ENCODE measurements at regions not wholly inside any gene's neighbourhood (a gene's known extent, or its start where the extent isn't known, plus 50 kb on each side); places are given as distances from the start of the nearest gene placed in this dataset.

DNA sequence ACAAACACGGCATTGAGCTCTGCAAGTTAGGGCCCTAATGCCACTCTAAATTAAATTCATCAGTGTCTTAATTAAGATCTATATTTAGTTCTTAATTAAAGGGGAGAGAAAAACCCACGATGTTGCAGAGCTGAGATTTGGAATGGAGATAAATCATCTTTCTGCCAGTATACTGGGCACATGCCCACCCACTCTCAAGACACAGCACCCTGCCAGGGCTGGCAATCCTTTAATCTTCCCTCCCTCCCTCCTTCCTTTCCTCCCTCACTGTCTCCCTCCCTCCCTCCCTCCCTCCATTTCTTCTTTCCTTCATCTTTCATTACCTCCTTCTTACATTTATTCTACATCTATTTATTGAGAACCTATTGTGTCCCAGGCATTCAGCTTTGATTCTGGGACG, 194.8 kb downstream of the BUD13 start:
- Mint-ChIP-seq H3K27me3 (ENCODE audit: low read depth in 3 of 3) (peaks cover 55 to 63% (median 57%) of the 10 kb centered on the region in 3 donors), H3K27ac (no peak overlapping the region), H3K4me3 (peak overlapping the region in 1 of 2 donors; percentile 53), H3K36me3 (no peaks in the 10 kb centered on the region), H3K4me1 (no peaks in the 10 kb centered on the region), H3K9me3 (peaks cover 0 to 14% (median 1%) of the 10 kb centered on the region in 7 donors)
- intact Hi-C loops (cut with micrococcal nuclease), result no loop called here
- H3K9ac ChIP-seq (ENCODE audit: insufficient read depth, low read length, poor library complexity, severe bottlenecking), result no peak overlapping the region
- no peak overlapping the region for H3K4me2 ChIP-seq (replicated peaks; ENCODE audit: extremely low read depth, low read length, poor library complexity, severe bottlenecking)
- H3K79me2 ChIP-seq (ENCODE audit: insufficient read depth, low read length), result no peaks in the 10 kb centered on the region
- H3K27me3 ChIP-seq (ENCODE audit: control insufficient read depth in 2 of 2, insufficient read depth in 2 of 2, low read length in 2 of 2), result peaks cover 34 to 57% of the 10 kb centered on the region in 2 donors
- H3K4me1 ChIP-seq (ENCODE audit: control insufficient read depth in 1 of 2, insufficient read depth in 2 of 2, low read length in 2 of 2), result no peaks in the 10 kb centered on the region
- no peak for DNase-seq
- H3K9me3 ChIP-seq (replicated peaks in 1 of 2; ENCODE audit: control insufficient read depth in 1 of 2, insufficient read depth in 1 of 2, low read length in 2 of 2), result peaks cover 0 to 12% of the 10 kb centered on the region in 2 donors
- no CpG with 5 or more reads among the region's 3 CpGs for WGBS (ENCODE audit: insufficient coverage)
- H3K36me3 ChIP-seq (replicated peaks in 1 of 2; ENCODE audit: control insufficient read depth in 1 of 2, insufficient read depth in 2 of 2, low read length in 2 of 2), result no peaks in the 10 kb centered on the region
- no peak overlapping the region for H3K4me3 ChIP-seq (replicated peaks in 1 of 3; ENCODE audit: low read depth in 2 of 3, low read length in 3 of 3)
- no peak for TF ChIP-seq CTCF (IDR thresholded peaks at IDR 0.05)
- no peak overlapping the region for H3K27ac ChIP-seq (ENCODE audit: low read depth in 1 of 2, low read length in 2 of 2)
- H2AFZ ChIP-seq (ENCODE audit: insufficient read depth, low read depth, low read length, poor library complexity, severe bottlenecking), result no peak overlapping the region
- H4K20me1 ChIP-seq (ENCODE audit: insufficient read depth, low read length), result no peaks in the 10 kb centered on the region

DNA sequence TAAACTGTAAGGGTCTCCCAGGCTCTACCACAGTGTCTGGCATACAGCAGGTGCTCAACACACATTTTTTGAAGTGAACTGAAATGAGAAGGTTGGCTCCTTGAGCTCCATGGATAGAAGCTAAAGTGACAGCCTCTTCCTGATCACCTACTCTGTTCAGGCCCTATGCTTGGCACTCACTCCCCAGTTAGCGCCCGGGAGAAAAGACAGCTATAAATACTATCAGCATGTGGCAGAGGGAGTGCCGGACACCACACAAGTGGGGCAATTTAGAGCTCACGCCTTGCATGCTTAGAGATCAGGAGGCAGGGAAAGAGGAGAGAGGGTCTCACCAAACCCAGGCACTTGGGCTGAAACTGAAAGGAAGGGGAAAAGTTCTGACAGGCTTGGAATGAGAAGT, 195.5 kb downstream of the BUD13 start:
- Histone ChIP-seq H3K4me1 (ENCODE audit: control insufficient read depth in 1 of 2, insufficient read depth in 2 of 2, low read length in 2 of 2) (no peaks in the 10 kb centered on the region), H3K27me3 (ENCODE audit: control insufficient read depth in 2 of 2, insufficient read depth in 2 of 2, low read length in 2 of 2) (peaks cover 34 to 51% of the 10 kb centered on the region in 2 donors), H3K36me3 (replicated peaks in 1 of 2; ENCODE audit: control insufficient read depth in 1 of 2, insufficient read depth in 2 of 2, low read length in 2 of 2) (no peaks in the 10 kb centered on the region), H3K4me2 (replicated peaks; ENCODE audit: extremely low read depth, low read length, poor library complexity, severe bottlenecking) (no peak overlapping the region), H3K9me3 (replicated peaks in 1 of 2; ENCODE audit: control insufficient read depth in 1 of 2, insufficient read depth in 1 of 2, low read length in 2 of 2) (peaks cover 0 to 12% of the 10 kb centered on the region in 2 donors), H3K27ac (ENCODE audit: low read depth in 1 of 2, low read length in 2 of 2) (no peak overlapping the region), H2AFZ (ENCODE audit: insufficient read depth, low read depth, low read length, poor library complexity, severe bottlenecking) (no peak overlapping the region), H3K79me2 (ENCODE audit: insufficient read depth, low read length) (no peaks in the 10 kb centered on the region), H3K9ac (ENCODE audit: insufficient read depth, low read length, poor library complexity, severe bottlenecking) (no peak overlapping the region), H3K4me3 (replicated peaks in 1 of 3; ENCODE audit: low read depth in 2 of 3, low read length in 3 of 3) (no peak overlapping the region), H4K20me1 (ENCODE audit: insufficient read depth, low read length) (no peaks in the 10 kb centered on the region)
- Mint-ChIP-seq H3K9me3 (peaks cover 0 to 14% (median 1%) of the 10 kb centered on the region in 7 donors), H3K27me3 (ENCODE audit: low read depth in 3 of 3) (peaks cover 50 to 57% (median 51%) of the 10 kb centered on the region in 3 donors), H3K4me3 (peak overlapping the region in 1 of 2 donors; percentile 43), H3K4me1 (no peaks in the 10 kb centered on the region), H3K36me3 (no peaks in the 10 kb centered on the region), H3K27ac (no peak overlapping the region)
- DNase-seq, result no peak
- intact Hi-C loops (cut with micrococcal nuclease), result no loop called here
- TF ChIP-seq CTCF (IDR thresholded peaks at IDR 0.05), result no peak
- 47% methylated on average over 2 of the region's 4 CpGs for WGBS (ENCODE audit: insufficient coverage)

All from CD14-positive monocyte (primary cell).